GM12878 (cell line): ENCODE measurements at regions not wholly inside any gene's neighbourhood (a gene's known extent, or its start where the extent isn't known, plus 50 kb on each side); places are given as distances from the start of the nearest gene placed in this dataset.

Experiments
- ATAC-seq: fragments of 200-7000 bp; cut with Tn5 transposase; 3 replicates; pipeline ENCODE4 v1.9.1; 2020; ENCODE audit warnings: mild to moderate bottlenecking, moderate library complexity
- BruUV-seq: library from RNA; stranded (reverse); fragments of 400-500 nt; replicated peaks from 2 replicates; lab custom pipeline; 2021; lab: Mats Ljungman, UMichigan
- CTCF ChIA-PET: fragments of 300-600 bp; sonication (Branson Sonifier 250); formaldehyde crosslinking; extraction: SDS; loops from one replicate; lab custom pipeline; 2021; ENCODE audit warnings: inconsistent platforms; lab: Yijun Ruan, JAX
- POLR2A ChIA-PET: fragments of 350-600 bp; formaldehyde crosslinking; extraction: SDS; loops from one replicate; lab custom pipeline; 2021; ENCODE audit warnings: inconsistent platforms; lab: Charles Lee
- RAD21 ChIA-PET: fragments of 300-600 bp; sonication (Branson Sonifier 250); formaldehyde crosslinking; loops from one replicate; lab custom pipeline; 2023; ENCODE audit warnings: antibody characterized with exemption; ENCODE audit not compliant: unreplicated experiment; lab: Charles Lee
- SMC1A ChIA-PET: fragments of 300-600 bp; sonication (Branson Sonifier 250); formaldehyde crosslinking; loops from one replicate; lab custom pipeline; 2023; ENCODE audit not compliant: unreplicated experiment, uncharacterized antibody; lab: Charles Lee
- DNase-seq: peaks from one replicate; pipeline ENCODE4 v3.0.0-alpha.2; 2011; ENCODE audit warnings: low read depth, low spot score
- FAIRE-seq: peaks from 3 replicates; lab custom pipeline; 2011; peaks lifted over from hg19 to GRCh38; lab: Jason Lieb, UNC
- H2AFZ ChIP-seq: 2 replicates; pipeline ENCODE4 v1.6.0; 2011; ENCODE audit warnings: low read depth, low read length, control low read depth; ENCODE audit not compliant: control insufficient read depth
- H3K27ac ChIP-seq: 2 replicates; pipeline ENCODE4 v1.5.1; 2011; ENCODE audit warnings: control low read depth; ENCODE audit not compliant: control insufficient read depth, insufficient read depth
- H3K27me3 ChIP-seq, 2 experiments: replicated peaks in 1 of 2; 2 replicates each; pipeline versions ENCODE4 v1.6.0 to v1.6.1; 2011; ENCODE audit warnings: low read length in 1 of 2; ENCODE audit not compliant: control insufficient read depth in 2 of 2, insufficient read depth in 2 of 2
- H3K36me3 ChIP-seq, 2 experiments: 2 replicates each; pipeline ENCODE4 v1.5.1; 2011; ENCODE audit warnings: low read length in 1 of 2; ENCODE audit not compliant: control insufficient read depth in 2 of 2, insufficient read depth in 2 of 2
- H3K4me1 ChIP-seq: 2 replicates; pipeline ENCODE4 v1.6.1; 2011; ENCODE audit warnings: mild to moderate bottlenecking, low read length, moderate library complexity, mixed read lengths; ENCODE audit not compliant: control insufficient read depth, insufficient read depth
- H3K4me2 ChIP-seq: 2 replicates; pipeline ENCODE4 v1.6.0; 2011; ENCODE audit warnings: control low read depth; ENCODE audit not compliant: control insufficient read depth, insufficient read depth
- H3K4me3 ChIP-seq: fragments of 200-600 bp; sonication (generic); 2 replicates; pipeline ENCODE4 v1.5.1; 2016
- H3K79me2 ChIP-seq: 2 replicates; pipeline ENCODE4 v1.6.0; 2011; ENCODE audit warnings: low read length; ENCODE audit not compliant: control insufficient read depth, insufficient read depth
- H3K9ac ChIP-seq: 2 replicates; pipeline ENCODE4 v1.8.0; 2011; ENCODE audit warnings: low read length, control low read depth, mixed read lengths; ENCODE audit not compliant: control insufficient read depth, insufficient read depth
- H3K9me3 ChIP-seq: replicated peaks from 3 replicates; pipeline ENCODE4 v1.5.1; 2011; ENCODE audit warnings: mild to moderate bottlenecking, low read length; ENCODE audit not compliant: control insufficient read depth, insufficient read depth
- H4K20me1 ChIP-seq: 2 replicates; pipeline ENCODE4 v1.6.0; 2011; ENCODE audit not compliant: control insufficient read depth, insufficient read depth
- ATF2 ChIP-seq: IDR thresholded peaks from 2 replicates; pipeline ENCODE4 v1.6.1; 2012; ENCODE audit warnings: low read length, inconsistent platforms
- BHLHE40 ChIP-seq, 2 experiments: fragments of 450-650 bp in 1 of 2; IDR thresholded peaks; 2 replicates each; pipeline ENCODE4 v1.6.1; 2011 to 2017; ENCODE audit warnings: low read depth in 2 of 2, borderline replicate concordance in 1 of 2, improper control_type of control experiment in 1 of 2, low read length in 1 of 2, mild to moderate bottlenecking in 1 of 2
- CBX5 ChIP-seq: sonication (generic); IDR thresholded peaks from 2 replicates; pipeline ENCODE4 v1.6.1; 2016; ENCODE audit warnings: low read depth, moderate library complexity, mild to moderate bottlenecking, inconsistent platforms
- CEBPB ChIP-seq, 2 experiments: fragments of 150-350 bp in 1 of 2; IDR thresholded peaks; 2 replicates each; pipeline ENCODE4 v1.6.1; 2012 to 2014; ENCODE audit warnings: low read depth in 2 of 2, low read length in 2 of 2, borderline replicate concordance in 1 of 2, inconsistent platforms in 1 of 2
- DPF2 ChIP-seq: fragments of 450-650 bp; IDR thresholded peaks from 2 replicates; pipeline ENCODE4 v1.6.1; 2017; ENCODE audit warnings: mild to moderate bottlenecking
- E2F4 ChIP-seq: IDR thresholded peaks from 2 replicates; pipeline ENCODE4 v1.6.1; 2012; ENCODE audit warnings: low read depth, low read length, improper control_type of control experiment
- E2F8 ChIP-seq: fragments of 450-650 bp; IDR thresholded peaks from 2 replicates; pipeline ENCODE4 v1.6.1; 2018; ENCODE audit warnings: mild to moderate bottlenecking, low read depth, moderate library complexity; ENCODE audit not compliant: partially characterized antibody
- EZH2 ChIP-seq: IDR thresholded peaks from 2 replicates; pipeline ENCODE4 v1.6.1; 2012; ENCODE audit warnings: low read depth, mild to moderate bottlenecking, control low read depth, inconsistent platforms, low read length, borderline replicate concordance; ENCODE audit not compliant: control insufficient read depth
- MYC ChIP-seq: IDR thresholded peaks from 2 replicates; pipeline ENCODE4 v1.6.1; 2011; ENCODE audit warnings: mild to moderate bottlenecking, low read length, moderate library complexity, inconsistent platforms; ENCODE audit not compliant: insufficient read depth, insufficient replicate concordance, insufficient read length, severe bottlenecking
- POLR2AphosphoS2 ChIP-seq: IDR thresholded peaks from 2 replicates; pipeline ENCODE4 v1.6.1; 2011; ENCODE audit warnings: low read depth, mild to moderate bottlenecking, low read length, improper control_type of control experiment, moderate library complexity
- RBBP5 ChIP-seq: fragments of 200-600 bp; sonication (generic); conservative IDR thresholded peaks from 2 replicates; pipeline ENCODE4 v1.6.1; 2016
- RFX5 ChIP-seq: IDR thresholded peaks from 2 replicates; pipeline ENCODE4 v1.6.1; 2011; ENCODE audit warnings: low read depth, low read length, improper control_type of control experiment
- SPI1 ChIP-seq: IDR thresholded peaks from 2 replicates; pipeline ENCODE4 v1.6.1; 2011; ENCODE audit warnings: low read depth, mild to moderate bottlenecking, low read length, moderate library complexity, borderline replicate concordance; ENCODE audit not compliant: insufficient read depth
- USF1 ChIP-seq: IDR thresholded peaks from 2 replicates; pipeline ENCODE4 v1.6.1; 2011; ENCODE audit warnings: borderline replicate concordance, low read depth, mild to moderate bottlenecking, moderate library complexity, mixed read lengths, low read length; ENCODE audit not compliant: insufficient read depth; ENCODE audit errors: extremely low read length
- WRNIP1 ChIP-seq: IDR thresholded peaks from 2 replicates; pipeline ENCODE4 v1.6.1; 2011; ENCODE audit warnings: low read depth, low read length, improper control_type of control experiment, borderline replicate concordance
- ZBED1 ChIP-seq: IDR thresholded peaks from 2 replicates; pipeline ENCODE4 v1.6.1; 2016; ENCODE audit warnings: borderline replicate concordance
- ZZZ3 ChIP-seq: IDR thresholded peaks from 2 replicates; pipeline ENCODE4 v1.6.1; 2011; ENCODE audit warnings: low read depth; ENCODE audit not compliant: control insufficient read depth, insufficient read length
- WGBS: methylation state at CpG from one replicate; pipeline ENCODE4 v1.1.6; 2016; ENCODE audit warnings: low lambda C conversion rate; ENCODE audit not compliant: insufficient replicate concordance, insufficient coverage; ENCODE audit errors: missing lambda C conversion rate; 5-methylcytosine and 5-hydroxymethylcytosine counted together
- in situ Hi-C: fragments of 300-500 bp; cut with MboI; formaldehyde crosslinking; loops from 9 replicates; pipeline ENCODE4 v1.14.3; 2018; ENCODE audit warnings: mixed read lengths
- intact Hi-C: fragments of 100-400 bp; cut with micrococcal nuclease; formaldehyde crosslinking; loops from one replicate; pipeline ENCODE4 v1.14.2; 2022; ENCODE audit not compliant: unreplicated experiment
- TF ChIP-seq, protein P1 (sequence below): IDR thresholded peaks from 2 replicates; pipeline ENCODE4 v1.6.1; 2012; ENCODE audit warnings: low read depth, low read length, improper control_type of control experiment

DNA sequence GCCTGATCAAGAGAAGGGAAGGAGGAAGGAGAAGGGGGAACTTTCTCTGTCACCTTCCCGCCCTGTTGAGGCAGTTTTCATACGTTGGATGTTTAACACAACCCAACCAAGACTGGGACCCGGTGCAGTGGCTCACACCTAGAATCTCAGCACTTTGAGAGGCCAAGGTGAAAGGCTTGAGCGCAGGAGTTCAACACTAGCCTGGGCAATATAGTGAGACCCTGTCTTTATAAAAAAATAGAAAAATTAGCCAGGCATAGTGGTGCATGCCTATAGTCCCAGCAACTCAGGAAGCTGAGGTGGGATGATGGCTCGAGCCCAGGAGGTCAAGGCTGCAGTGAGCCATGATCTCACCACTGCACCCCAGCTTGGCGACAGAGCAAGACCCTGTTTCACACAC is 59.4 kb upstream of the PEG3 start:
- ATAC-seq (no peak), FAIRE-seq (no peak), DNase-seq (no peak)
- H3K9ac ChIP-seq = no peak overlapping the region
- no TSS peak for BruUV-seq
- CTCF ChIA-PET = no interaction called here
- TF ChIP-seq WRNIP1 (no peak), E2F8 (no peak), MYC (no peak), CBX5 (no peak), EZH2 (no peak), ZZZ3 (no peak), E2F4 (no peak), POLR2AphosphoS2 (no peak), SPI1 (no peak), ZBED1 (no peak), USF1 (no peak), RFX5 (no peak), RBBP5 (no peak), ATF2 (no peak), DPF2 (no peak), CEBPB (IDR thresholded peaks at IDR 0.05; ENCODE audit: borderline replicate concordance in 1 of 2, low read depth in 2 of 2, low read length in 2 of 2) (no peak), BHLHE40 (IDR thresholded peaks at IDR 0.05; ENCODE audit: borderline replicate concordance in 1 of 2, low read depth in 2 of 2, low read length in 1 of 2) (no peak)
- TF ChIP-seq, protein P1, sequence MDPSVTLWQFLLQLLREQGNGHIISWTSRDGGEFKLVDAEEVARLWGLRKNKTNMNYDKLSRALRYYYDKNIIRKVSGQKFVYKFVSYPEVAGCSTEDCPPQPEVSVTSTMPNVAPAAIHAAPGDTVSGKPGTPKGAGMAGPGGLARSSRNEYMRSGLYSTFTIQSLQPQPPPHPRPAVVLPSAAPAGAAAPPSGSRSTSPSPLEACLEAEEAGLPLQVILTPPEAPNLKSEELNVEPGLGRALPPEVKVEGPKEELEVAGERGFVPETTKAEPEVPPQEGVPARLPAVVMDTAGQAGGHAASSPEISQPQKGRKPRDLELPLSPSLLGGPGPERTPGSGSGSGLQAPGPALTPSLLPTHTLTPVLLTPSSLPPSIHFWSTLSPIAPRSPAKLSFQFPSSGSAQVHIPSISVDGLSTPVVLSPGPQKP = no peak
- intact Hi-C loops (no loop called here), in situ Hi-C loops (no loop called here)
- no peaks in the 10 kb centered on the region for H3K36me3 ChIP-seq
- WGBS = 28% methylated on average over 6 of the region's 6 CpGs
- no peaks in the 10 kb centered on the region for H3K4me1 ChIP-seq
- H2AFZ ChIP-seq = no peak overlapping the region
- H3K79me2 ChIP-seq = no peaks in the 10 kb centered on the region
- H3K9me3 ChIP-seq = peaks cover 1% of the 10 kb centered on the region; the same call in 1 of the 3 replicates
- SMC1A ChIA-PET = no interaction called here
- no peaks in the 10 kb centered on the region for H3K27me3 ChIP-seq
- RAD21 ChIA-PET = no interaction called here
- no peak overlapping the region for H3K4me3 ChIP-seq
- no peak overlapping the region for H3K27ac ChIP-seq
- POLR2A ChIA-PET = no interaction called here
- H4K20me1 ChIP-seq = no peaks in the 10 kb centered on the region
- no peak overlapping the region for H3K4me2 ChIP-seq
